Umbilical cord (tissue), 1 donor: ENCODE measurements at regions not wholly inside any gene's neighbourhood (a gene's known extent, or its start where the extent isn't known, plus 50 kb on each side); places are given as distances from the start of the nearest gene placed in this dataset.
"Not testable (repeated sequence)": the region's sequence is repeated elsewhere in the genome, so short reads cannot be mapped to it uniquely, and the experiment has no call there.

Experiments
- DNase-seq: peaks from one replicate; pipeline ENCODE4 v3.0.0-alpha.2; 2015; ENCODE audit warnings: low spot score

GRCh38 chr6:93835451-93836145 lies 416.2 kb upstream of the EPHA7 start:
- DNase-seq = not testable (repeated sequence)

- DNase-seq = not testable (repeated sequence)
Observed at GRCh38 chr6:93835026-93835425, 415.7 kb upstream of the EPHA7 start.

GRCh38 chr6:93833326-93833725 lies 414.0 kb upstream of the EPHA7 start:
- DNase-seq = not testable (repeated sequence)

- DNase-seq = not testable (repeated sequence)
Observed at GRCh38 chr6:93829757-93830156, 410.4 kb upstream of the EPHA7 start.

- DNase-seq = no peak
Observed at GRCh38 chr6:93829009-93829408, 409.6 kb upstream of the EPHA7 start.

- DNase-seq = no peak
Observed at GRCh38 chr6:93828553-93828952, 409.2 kb upstream of the EPHA7 start.

GRCh38 chr6:93827728-93828127 lies 408.4 kb upstream of the EPHA7 start:
- no peak for DNase-seq

- DNase-seq = no peak
Observed at GRCh38 chr6:93825950-93826349, 406.6 kb upstream of the EPHA7 start.

- DNase-seq = no peak
Observed at GRCh38 chr6:93823489-93823888, 404.1 kb upstream of the EPHA7 start.

- DNase-seq = no peak
Observed at GRCh38 chr6:93822434-93823265, 403.3 kb upstream of the EPHA7 start.

GRCh38 chr6:93821953-93822352 lies 402.6 kb upstream of the EPHA7 start:
- DNase-seq = no peak

- no peak for DNase-seq
Observed at GRCh38 chr6:93820465-93821082, 401.2 kb upstream of the EPHA7 start.

GRCh38 chr6:93819189-93819588 lies 399.8 kb upstream of the EPHA7 start:
- peak; percentile 3 for DNase-seq

- no peak for DNase-seq
Observed at GRCh38 chr6:93817937-93818336, 398.6 kb upstream of the EPHA7 start.

GRCh38 chr6:93806409-93807270 lies 387.3 kb upstream of the EPHA7 start:
- DNase-seq = no peak

GRCh38 chr6:93801101-93801847 lies 381.9 kb upstream of the EPHA7 start:
- no peak for DNase-seq

GRCh38 chr6:93799226-93799625 lies 379.9 kb upstream of the EPHA7 start:
- peak; percentile 59 for DNase-seq

GRCh38 chr6:93794166-93794565 lies 374.8 kb upstream of the EPHA7 start:
- peak; percentile 11 for DNase-seq

GRCh38 chr6:93792746-93793145 lies 373.4 kb upstream of the EPHA7 start:
- no peak for DNase-seq

GRCh38 chr6:93790981-93791380 lies 371.6 kb upstream of the EPHA7 start:
- DNase-seq = no peak

GRCh38 chr6:93789532-93789931 lies 370.2 kb upstream of the EPHA7 start:
- no peak for DNase-seq
